Muscle layer of duodenum (tissue), 2 donors: ENCODE measurements at regions not wholly inside any gene's neighbourhood (a gene's known extent, or its start where the extent isn't known, plus 50 kb on each side); places are given as distances from the start of the nearest gene placed in this dataset.

Experiments used
- H3K27ac ChIP-seq: one replicate; pipeline ENCODE4 v1.7.0; 2013; ENCODE audit warnings: mild to moderate bottlenecking, low read length
- H3K27me3 ChIP-seq: one replicate; pipeline ENCODE4 v1.7.0; 2013; ENCODE audit warnings: low read depth, mild to moderate bottlenecking, control low read depth, low read length
- H3K36me3 ChIP-seq, 2 donors: one replicate each; pipeline ENCODE4 v1.7.0; 2013; ENCODE audit warnings: low read length in 2 of 2, control low read depth in 1 of 2, mild to moderate bottlenecking in 1 of 2; ENCODE audit not compliant: insufficient read depth in 2 of 2, control insufficient read depth in 1 of 2
- H3K4me1 ChIP-seq, 2 donors: one replicate each; pipeline ENCODE4 v1.7.0; 2013; ENCODE audit warnings: low read length in 2 of 2, mild to moderate bottlenecking in 2 of 2, control low read depth in 1 of 2, moderate library complexity in 1 of 2; ENCODE audit not compliant: insufficient read depth in 2 of 2, control insufficient read depth in 1 of 2
- H3K4me3 ChIP-seq, 2 donors: one replicate each; pipeline ENCODE4 v1.7.0; 2013; ENCODE audit warnings: low read length in 2 of 2, low read depth in 1 of 2, mild to moderate bottlenecking in 1 of 2
- H3K9me3 ChIP-seq, 2 donors: one replicate each; pipeline ENCODE4 v1.7.0; 2013; ENCODE audit warnings: low read length in 2 of 2, control low read depth in 1 of 2, mild to moderate bottlenecking in 1 of 2; ENCODE audit not compliant: control insufficient read depth in 1 of 2
- donor health status: healthy.

- Histone ChIP-seq H3K9me3 (no peaks in the 10 kb centered on the region), H3K27me3 (no peaks in the 10 kb centered on the region), H3K27ac (no peak overlapping the region), H3K4me3 (no peak overlapping the region), H3K4me1 (peaks cover 14 to 19% of the 10 kb centered on the region in 2 donors), H3K36me3 (no peaks in the 10 kb centered on the region)
Measured at GRCh38 chr10:4267086-4267773, 482.2 kb upstream of the KLF6 start.

DNA sequence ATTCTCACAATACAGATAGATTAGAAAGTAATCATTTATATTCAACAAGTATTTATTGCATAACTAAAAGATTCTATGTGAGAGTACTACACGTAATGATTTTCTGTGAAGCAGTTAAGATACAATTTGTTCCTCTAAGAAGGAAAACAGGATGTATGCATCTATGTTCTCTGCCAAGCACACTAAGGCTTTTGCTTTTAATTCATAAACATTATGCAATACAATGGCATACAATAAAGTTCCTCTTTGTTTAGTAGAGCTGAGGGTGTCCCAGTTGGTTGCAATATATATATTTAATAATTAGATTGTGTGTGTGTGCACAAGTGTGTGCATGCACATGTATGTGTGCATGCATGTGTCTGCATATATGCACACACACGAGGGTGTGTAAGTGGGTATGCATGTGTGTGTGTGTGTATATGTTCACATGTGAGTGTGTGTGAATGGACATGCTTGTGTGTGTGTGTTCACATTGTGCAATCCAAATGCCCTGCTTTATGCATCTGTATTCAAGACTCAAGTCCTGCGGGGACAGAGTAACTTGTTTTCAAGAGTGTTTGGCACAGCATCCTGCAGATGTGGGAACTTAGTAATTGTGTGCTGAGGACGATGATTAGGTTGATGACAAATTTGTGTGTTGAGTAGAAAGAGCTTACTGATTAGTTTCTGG is 481.5 kb upstream of the KLF6 start:
- Histone ChIP-seq H3K4me1 (peaks cover 14 to 19% of the 10 kb centered on the region in 2 donors), H3K4me3 (no peak overlapping the region), H3K27ac (no peak overlapping the region), H3K27me3 (no peaks in the 10 kb centered on the region), H3K36me3 (no peaks in the 10 kb centered on the region), H3K9me3 (no peaks in the 10 kb centered on the region)

DNA sequence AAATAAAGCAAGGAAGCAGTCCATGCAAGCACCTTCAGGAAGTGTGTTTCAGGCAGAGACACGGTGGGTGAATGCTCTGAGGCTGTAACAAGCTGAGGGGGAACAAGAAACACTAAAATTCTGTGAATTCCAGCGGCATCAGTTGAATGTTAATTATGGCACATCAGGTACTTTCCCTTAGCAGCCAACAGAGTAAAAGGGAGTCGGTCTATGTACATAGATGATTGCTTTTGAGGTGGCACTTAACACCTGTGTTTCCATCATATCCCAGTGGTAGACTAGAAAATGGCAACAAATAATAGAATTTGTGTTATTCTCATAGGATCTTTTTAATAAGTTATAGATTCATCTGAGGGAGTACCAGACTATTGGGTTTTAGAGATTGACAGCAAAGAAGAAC is 481.0 kb upstream of the KLF6 start:
- peaks cover 14 to 16% of the 10 kb centered on the region in 2 donors for H3K4me1 ChIP-seq
- H3K27ac ChIP-seq, result no peak overlapping the region
- H3K36me3 ChIP-seq, result no peaks in the 10 kb centered on the region
- no peaks in the 10 kb centered on the region for H3K27me3 ChIP-seq
- H3K9me3 ChIP-seq, result no peaks in the 10 kb centered on the region
- H3K4me3 ChIP-seq, result no peak overlapping the region

DNA sequence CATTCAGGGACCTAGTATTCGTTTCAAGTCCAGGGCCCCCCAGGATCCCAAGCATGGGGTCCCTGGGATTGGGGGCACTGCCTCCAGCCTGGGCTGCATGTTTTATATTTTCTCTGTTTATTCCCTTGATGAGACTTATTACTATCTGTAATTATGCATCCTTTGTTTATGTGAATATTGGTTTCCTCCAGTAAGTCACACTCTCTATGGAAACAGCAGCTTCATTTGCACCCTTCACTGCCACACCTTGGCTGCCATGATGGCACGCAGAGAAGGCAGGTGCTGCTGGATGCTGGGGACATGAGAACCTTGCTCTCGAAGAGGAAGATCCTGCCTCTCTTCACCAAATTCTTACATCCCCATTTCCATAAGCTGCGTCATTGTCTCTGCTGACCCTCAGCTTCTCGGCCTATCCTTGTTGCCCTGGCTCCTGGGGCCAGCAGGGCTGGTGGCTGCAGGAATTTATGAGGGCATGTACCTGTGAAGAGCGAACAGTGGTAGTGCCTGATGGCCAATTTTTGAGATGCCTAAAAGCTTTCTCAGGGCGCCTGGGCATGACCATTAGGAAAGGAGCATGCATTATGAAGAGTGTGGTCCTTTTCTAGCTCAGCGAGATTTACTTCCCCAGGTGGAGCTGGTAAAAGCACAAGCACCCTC is 479.3 kb upstream of the KLF6 start:
- Histone ChIP-seq H3K4me1 (peaks cover 15 to 20% of the 10 kb centered on the region in 2 donors), H3K9me3 (no peaks in the 10 kb centered on the region), H3K27me3 (no peaks in the 10 kb centered on the region), H3K27ac (no peak overlapping the region), H3K36me3 (no peaks in the 10 kb centered on the region), H3K4me3 (no peak overlapping the region)

DNA sequence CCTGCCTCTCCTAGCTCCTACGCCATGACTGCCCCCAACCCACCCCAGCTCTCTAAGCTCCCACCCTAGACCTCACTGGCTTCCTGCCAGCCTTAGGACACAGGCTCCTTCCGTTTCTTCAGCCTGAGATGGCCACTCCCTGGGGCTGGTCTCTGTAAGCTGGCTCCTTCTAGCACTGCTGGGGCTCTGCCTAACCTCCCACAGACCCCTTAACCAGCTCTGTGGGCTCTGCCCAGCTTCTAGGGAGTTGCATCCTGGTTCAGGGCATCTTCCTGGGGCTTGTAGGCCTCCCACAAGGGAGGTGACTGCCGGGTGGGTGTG is 478.6 kb upstream of the KLF6 start:
- Histone ChIP-seq H3K36me3 (no peaks in the 10 kb centered on the region), H3K27me3 (no peaks in the 10 kb centered on the region), H3K4me3 (no peak overlapping the region), H3K9me3 (no peaks in the 10 kb centered on the region), H3K4me1 (peaks cover 15 to 20% of the 10 kb centered on the region in 2 donors), H3K27ac (no peak overlapping the region)

- Histone ChIP-seq H3K36me3 (no peaks in the 10 kb centered on the region), H3K4me1 (peaks cover 15 to 20% of the 10 kb centered on the region in 2 donors), H3K9me3 (no peaks in the 10 kb centered on the region), H3K27ac (no peak overlapping the region), H3K27me3 (no peaks in the 10 kb centered on the region), H3K4me3 (no peak overlapping the region)
Measured at GRCh38 chr10:4262870-4263600, 478.0 kb upstream of the KLF6 start.

GRCh38 chr10:4262449-4262848 is 477.4 kb upstream of the KLF6 start:
- Histone ChIP-seq H3K36me3 (no peaks in the 10 kb centered on the region), H3K27me3 (no peaks in the 10 kb centered on the region), H3K4me1 (peaks cover 14 to 20% of the 10 kb centered on the region in 2 donors), H3K4me3 (no peak overlapping the region), H3K9me3 (no peaks in the 10 kb centered on the region), H3K27ac (no peak overlapping the region)

DNA sequence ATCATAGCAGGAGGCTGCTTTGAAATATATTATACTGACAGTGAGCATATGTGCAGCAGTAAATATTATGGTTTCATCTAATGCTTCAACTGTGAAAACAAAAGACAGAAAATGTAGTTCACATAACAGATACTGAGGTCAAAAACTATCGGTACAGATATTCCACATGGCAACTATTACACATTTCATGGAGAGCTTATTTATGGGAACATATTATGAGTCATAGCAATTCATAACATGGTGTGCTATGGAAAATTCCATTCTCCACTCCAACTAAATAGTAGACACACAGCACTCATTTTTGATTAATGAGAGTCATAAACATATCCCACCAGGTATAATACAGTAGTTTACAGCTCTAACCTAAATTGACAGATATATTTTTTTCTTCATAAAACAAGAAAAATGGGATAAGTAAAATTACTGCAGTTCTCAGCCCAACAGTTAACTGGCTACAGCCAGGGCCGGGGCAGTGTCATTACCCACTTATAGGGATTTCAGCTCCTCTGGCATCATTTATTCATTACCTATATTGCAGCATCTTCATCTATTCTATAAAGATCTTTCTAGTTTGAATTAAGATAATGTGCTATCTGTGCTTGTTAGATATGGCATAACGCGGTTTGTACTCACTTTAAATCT is 475.6 kb upstream of the KLF6 start:
- peaks cover 6 to 12% of the 10 kb centered on the region in 2 donors for H3K4me1 ChIP-seq
- H3K27ac ChIP-seq, result no peak overlapping the region
- H3K9me3 ChIP-seq, result no peaks in the 10 kb centered on the region
- no peaks in the 10 kb centered on the region for H3K36me3 ChIP-seq
- no peaks in the 10 kb centered on the region for H3K27me3 ChIP-seq
- no peak overlapping the region for H3K4me3 ChIP-seq

GRCh38 chr10:4257939-4258465 is 473.0 kb upstream of the KLF6 start:
- Histone ChIP-seq H3K4me1 (peaks cover 6 to 12% of the 10 kb centered on the region in 2 donors), H3K9me3 (no peaks in the 10 kb centered on the region), H3K27ac (no peak overlapping the region), H3K36me3 (no peaks in the 10 kb centered on the region), H3K4me3 (no peak overlapping the region), H3K27me3 (no peaks in the 10 kb centered on the region)

GRCh38 chr10:4256971-4257370 is 472.0 kb upstream of the KLF6 start:
- no peaks in the 10 kb centered on the region for H3K36me3 ChIP-seq
- H3K4me3 ChIP-seq, result no peak overlapping the region
- H3K27me3 ChIP-seq, result no peaks in the 10 kb centered on the region
- peaks cover 6 to 12% of the 10 kb centered on the region in 2 donors for H3K4me1 ChIP-seq
- no peaks in the 10 kb centered on the region for H3K9me3 ChIP-seq
- no peak overlapping the region for H3K27ac ChIP-seq

- Histone ChIP-seq H3K36me3 (no peaks in the 10 kb centered on the region), H3K27ac (no peak overlapping the region), H3K9me3 (no peaks in the 10 kb centered on the region), H3K4me3 (no peak overlapping the region), H3K27me3 (no peaks in the 10 kb centered on the region), H3K4me1 (peaks cover 5 to 9% of the 10 kb centered on the region in 2 donors)
Measured at GRCh38 chr10:4255751-4256150, 470.7 kb upstream of the KLF6 start.
